Endothelial cell (in vitro differentiated cells): ENCODE measurements at regions not wholly inside any gene's neighbourhood (a gene's known extent, or its start where the extent isn't known, plus 50 kb on each side); places are given as distances from the start of the nearest gene placed in this dataset.
"Not testable (repeated sequence)": the region's sequence is repeated elsewhere in the genome, so short reads cannot be mapped to it uniquely, and the experiment has no call there.

ENCODE experiments used
- DNase-seq: peaks from one replicate; pipeline ENCODE4 v3.0.0; 2021; ENCODE audit warnings: low spot score
- H3K27ac Mint-ChIP-seq: one replicate; pipeline ENCODE4 v1.8.0; 2021; ENCODE audit warnings: mixed read lengths, inconsistent platforms; ENCODE audit not compliant: unreplicated experiment
- H3K27me3 Mint-ChIP-seq: one replicate; pipeline ENCODE4 v1.8.0; 2021; ENCODE audit warnings: mild to moderate bottlenecking, moderate library complexity, mixed read lengths, inconsistent platforms; ENCODE audit not compliant: unreplicated experiment
- H3K36me3 Mint-ChIP-seq: one replicate; pipeline ENCODE4 v1.8.0; 2021; ENCODE audit warnings: mild to moderate bottlenecking, low read depth, mixed read lengths, inconsistent platforms; ENCODE audit not compliant: unreplicated experiment
- H3K4me1 Mint-ChIP-seq: one replicate; pipeline ENCODE4 v1.8.0; 2021; ENCODE audit warnings: mild to moderate bottlenecking, mixed read lengths, inconsistent platforms; ENCODE audit not compliant: unreplicated experiment
- H3K4me3 Mint-ChIP-seq: one replicate; pipeline ENCODE4 v1.8.0; 2021; ENCODE audit warnings: mild to moderate bottlenecking, mixed read lengths, inconsistent platforms; ENCODE audit not compliant: unreplicated experiment
- H3K9me3 Mint-ChIP-seq: one replicate; pipeline ENCODE4 v1.8.0; 2021; ENCODE audit warnings: mixed read lengths, inconsistent platforms; ENCODE audit not compliant: unreplicated experiment
- CTCF ChIP-seq: fragments of 200-600 bp; sonication (generic); IDR thresholded peaks from one replicate; pipeline ENCODE4 v1.5.0; 2021; ENCODE audit warnings: antibody characterized with exemption; ENCODE audit not compliant: unreplicated experiment

GRCh38 chr10:55813451-55814170 lies 547.4 kb downstream of the ZWINT start:
- H3K36me3 Mint-ChIP-seq: no peaks in the 10 kb centered on the region
- no peaks in the 10 kb centered on the region for H3K4me1 Mint-ChIP-seq
- no peaks in the 10 kb centered on the region for H3K9me3 Mint-ChIP-seq
- no peak for TF ChIP-seq CTCF
- peaks cover 1% of the 10 kb centered on the region for H3K27me3 Mint-ChIP-seq
- DNase-seq: no peak
- no peak overlapping the region for H3K4me3 Mint-ChIP-seq
- no peak overlapping the region for H3K27ac Mint-ChIP-seq

- no peak overlapping the region for H3K27ac Mint-ChIP-seq
- no peaks in the 10 kb centered on the region for H3K36me3 Mint-ChIP-seq
- no peaks in the 10 kb centered on the region for H3K4me1 Mint-ChIP-seq
- H3K9me3 Mint-ChIP-seq: no peaks in the 10 kb centered on the region
- H3K4me3 Mint-ChIP-seq: no peak overlapping the region
- H3K27me3 Mint-ChIP-seq: no peaks in the 10 kb centered on the region
- TF ChIP-seq CTCF: no peak
- no peak for DNase-seq
Observed at GRCh38 chr10:55803055-55803454, 558.0 kb downstream of the ZWINT start.

- no peak for DNase-seq
- H3K27me3 Mint-ChIP-seq: no peaks in the 10 kb centered on the region
- no peaks in the 10 kb centered on the region for H3K9me3 Mint-ChIP-seq
- no peaks in the 10 kb centered on the region for H3K4me1 Mint-ChIP-seq
- no peaks in the 10 kb centered on the region for H3K36me3 Mint-ChIP-seq
- TF ChIP-seq CTCF: no peak
- no peak overlapping the region for H3K4me3 Mint-ChIP-seq
- no peak overlapping the region for H3K27ac Mint-ChIP-seq
Observed at GRCh38 chr10:55801353-55801661, 559.8 kb downstream of the ZWINT start.

- H3K27ac Mint-ChIP-seq: no peak overlapping the region
- no peaks in the 10 kb centered on the region for H3K4me1 Mint-ChIP-seq
- no peaks in the 10 kb centered on the region for H3K9me3 Mint-ChIP-seq
- DNase-seq: no peak
- no peak overlapping the region for H3K4me3 Mint-ChIP-seq
- H3K36me3 Mint-ChIP-seq: no peaks in the 10 kb centered on the region
- TF ChIP-seq CTCF: no peak
- no peaks in the 10 kb centered on the region for H3K27me3 Mint-ChIP-seq
Observed at GRCh38 chr10:55800602-55801352, 560.3 kb downstream of the ZWINT start.

GRCh38 chr10:55793024-55793423 lies 568.0 kb downstream of the ZWINT start:
- Mint-ChIP-seq H3K9me3 (no peaks in the 10 kb centered on the region), H3K4me1 (no peaks in the 10 kb centered on the region), H3K27me3 (no peaks in the 10 kb centered on the region), H3K27ac (no peak overlapping the region), H3K4me3 (no peak overlapping the region), H3K36me3 (no peaks in the 10 kb centered on the region)
- TF ChIP-seq CTCF: no peak
- DNase-seq: no peak

GRCh38 chr10:55790276-55790675 lies 570.8 kb downstream of the ZWINT start:
- H3K4me1 Mint-ChIP-seq, H3K27me3 Mint-ChIP-seq, DNase-seq, H3K4me3 Mint-ChIP-seq, H3K9me3 Mint-ChIP-seq, H3K27ac Mint-ChIP-seq, H3K36me3 Mint-ChIP-seq: not testable (repeated sequence)
